GM12891 (cell line): ENCODE measurements at regions not wholly inside any gene's neighbourhood (a gene's known extent, or its start where the extent isn't known, plus 50 kb on each side); places are given as distances from the start of the nearest gene placed in this dataset.

Source experiments
- PAX5 ChIP-seq: IDR thresholded peaks from 2 replicates; pipeline ENCODE4 v1.6.1; 2011; ENCODE audit warnings: low read length, moderate library complexity, mild to moderate bottlenecking; ENCODE audit not compliant: insufficient read depth, severe bottlenecking
- POLR2A ChIP-seq: IDR thresholded peaks from 2 replicates; pipeline ENCODE4 v1.6.1; 2011; ENCODE audit warnings: low read depth, low read length, control low read depth
- POLR2AphosphoS5 ChIP-seq: IDR thresholded peaks from 2 replicates; pipeline ENCODE4 v1.6.1; 2011; ENCODE audit warnings: low read depth, low read length, control low read depth
- SPI1 ChIP-seq: IDR thresholded peaks from 2 replicates; pipeline ENCODE4 v1.6.1; 2011; ENCODE audit warnings: low read depth, low read length, control low read depth
- TAF1 ChIP-seq: IDR thresholded peaks from 2 replicates; pipeline ENCODE4 v1.6.1; 2011; ENCODE audit warnings: low read depth, low read length, control low read depth

- no peak for TF ChIP-seq TAF1
- no peak for TF ChIP-seq POLR2AphosphoS5
- no peak for TF ChIP-seq SPI1
- no peak for TF ChIP-seq POLR2A
- no peak for TF ChIP-seq PAX5
These were observed 97.8 kb upstream of the AKAP13 start for GRCh38 chr15:85282504-85283115.
